ENCODE measurements at regions not wholly inside any gene's neighbourhood (a gene's known extent, or its start where the extent isn't known, plus 50 kb on each side); places are given as distances from the start of the nearest gene placed in this dataset.

GRCh38 chr5:75928992-75929391 is 154.2 kb upstream of the SV2C start:
- Histone ChIP-seq H2BK12ac (ENCODE audit: insufficient read length, low read depth, low read length) (no peak overlapping the region), H3K23me2 (ENCODE audit: insufficient read length, low read depth, low read length, poor library complexity, severe bottlenecking) (no peaks in the 10 kb centered on the region), H2BK5ac (ENCODE audit: insufficient read length, low read length) (no peak overlapping the region), H3K14ac (ENCODE audit: insufficient read depth, low read length) (no peak overlapping the region), H3K18ac (ENCODE audit: insufficient read length, low read depth, low read length) (no peak overlapping the region), H3K79me2 (ENCODE audit: insufficient read depth, low read length) (no peaks in the 10 kb centered on the region), H2AFZ (ENCODE audit: low read length) (no peak overlapping the region), H3K4ac (ENCODE audit: low read depth, low read length) (no peak overlapping the region), H3K79me1 (ENCODE audit: insufficient read depth, low read depth, low read length, poor library complexity, severe bottlenecking) (no peaks in the 10 kb centered on the region), H2BK120ac (ENCODE audit: low read depth, low read length, poor library complexity, severe bottlenecking) (no peak overlapping the region), H3T11ph (ENCODE audit: low read length) (no peak overlapping the region), H4K5ac (ENCODE audit: insufficient read length, low read depth, low read length) (no peak overlapping the region), H3K4me1 (ENCODE audit: insufficient read depth, low read length) (no peaks in the 10 kb centered on the region), H2AK5ac (ENCODE audit: insufficient read length, low read length) (no peak overlapping the region), H3K27me3 (ENCODE audit: insufficient read depth, low read length) (no peaks in the 10 kb centered on the region), H3K27ac (ENCODE audit: insufficient read length, low read depth, low read length) (no peak overlapping the region), H3K23ac (ENCODE audit: insufficient read length, low read depth, low read length) (no peak overlapping the region), H4K20me1 (ENCODE audit: control insufficient read depth, insufficient read depth, insufficient read length) (no peaks in the 10 kb centered on the region), H4K8ac (replicated peaks; ENCODE audit: insufficient read length, low read depth, low read length) (no peak overlapping the region), H3K9me3 (ENCODE audit: control insufficient read depth, low read depth, low read length) (no peaks in the 10 kb centered on the region), H2BK20ac (ENCODE audit: low read depth, low read length, poor library complexity, severe bottlenecking) (no peak overlapping the region), H3K4me2 (ENCODE audit: insufficient read depth, insufficient read length, low read length) (no peak overlapping the region), H3K56ac (ENCODE audit: insufficient read length, low read depth, low read length) (no peak overlapping the region), H2BK15ac (ENCODE audit: low read depth, low read length) (no peak overlapping the region), H4K91ac (ENCODE audit: insufficient read length, low read depth, low read length) (no peak overlapping the region), H3K9ac (ENCODE audit: extremely low read depth, insufficient read length, low read length) (no peak overlapping the region)
- no peak for DNase-seq
- no peak for TF ChIP-seq CTCF (conservative IDR thresholded peaks at IDR 0.05)
- peaks cover 0 to 4% of the 10 kb centered on the region in 2 experiments; a peak in 1 of 5 replicates for H3K9me3 Mint-ChIP-seq
- H3K36me3 Mint-ChIP-seq (ENCODE audit: insufficient read depth in 1 of 3, low read depth in 3 of 3) = no peaks in the 10 kb centered on the region
- H3K27ac Mint-ChIP-seq = peak overlapping the region in 1 of 3 experiments; percentile 82; a peak in 3 of 7 replicates
- no peak overlapping the region for H3K4me3 Mint-ChIP-seq
- H3K27me3 Mint-ChIP-seq (ENCODE audit: low read depth) = no peaks in the 10 kb centered on the region
- H3K4me1 Mint-ChIP-seq = peaks cover 6 to 8% of the 10 kb centered on the region in 2 experiments; a peak in 3 of 4 replicates
- no CpG with 5 or more reads among the region's 1 CpG for WGBS (ENCODE audit: extremely low coverage, insufficient read length, low lambda C conversion rate)

Measured in H9 (cell line).